HepG2 (cell line): ENCODE measurements at regions not wholly inside any gene's neighbourhood (a gene's known extent, or its start where the extent isn't known, plus 50 kb on each side); places are given as distances from the start of the nearest gene placed in this dataset.

ENCODE experiments used
- CTCF ChIP-seq: sonication (generic); formaldehyde crosslinking; IDR thresholded peaks from 2 replicates; pipeline ENCODE4 v1.5.0; 2020; ENCODE audit warnings: mild to moderate bottlenecking, missing genetic modification reagents, moderate library complexity
- DPF2 ChIP-seq: sonication (generic); formaldehyde crosslinking; IDR thresholded peaks from 2 replicates; pipeline ENCODE4 v1.4.0; 2020; ENCODE audit warnings: mild to moderate bottlenecking, low read depth, missing genetic modification reagents, borderline replicate concordance
- NFKB2 ChIP-seq: sonication (generic); formaldehyde crosslinking; IDR thresholded peaks from 2 replicates; pipeline ENCODE4 v1.4.0; 2020; ENCODE audit warnings: missing genetic modification reagents, borderline replicate concordance
- REL ChIP-seq: sonication (generic); formaldehyde crosslinking; conservative IDR thresholded peaks from 2 replicates; pipeline ENCODE4 v1.8.0; 2022; ENCODE audit warnings: mild to moderate bottlenecking, missing genetic modification reagents, moderate library complexity
- TCF12 ChIP-seq, 2 experiments: fragments of 450-650 bp in 1 of 2; sonication (generic) in 1 of 2; formaldehyde crosslinking in 1 of 2; IDR thresholded peaks; 2 replicates each; pipeline versions ENCODE4 v1.6.1 to v1.8.0; 2017 to 2022; ENCODE audit warnings: antibody characterized with exemption in 1 of 2, mild to moderate bottlenecking in 1 of 2, missing genetic modification reagents in 1 of 2, moderate library complexity in 1 of 2
- ZBTB39 ChIP-seq: sonication (generic); formaldehyde crosslinking; IDR thresholded peaks from 2 replicates; pipeline ENCODE4 v1.5.0; 2020; ENCODE audit warnings: missing genetic modification reagents
- ZNF251 ChIP-seq: sonication (generic); formaldehyde crosslinking; IDR thresholded peaks from 2 replicates; pipeline ENCODE4 v1.9.0; 2021; ENCODE audit warnings: mild to moderate bottlenecking, missing genetic modification reagents
- ZNF550 ChIP-seq: sonication (generic); formaldehyde crosslinking; IDR thresholded peaks from 2 replicates; pipeline ENCODE4 v1.4.0; 2020; ENCODE audit warnings: mild to moderate bottlenecking, missing genetic modification reagents, borderline replicate concordance
- ZSCAN29 ChIP-seq: sonication (generic); formaldehyde crosslinking; conservative IDR thresholded peaks from 2 replicates; pipeline ENCODE4 v1.4.0; 2020; ENCODE audit warnings: mild to moderate bottlenecking, missing genetic modification reagents

GRCh38 chr1:4086921-4087320, 186.8 kb upstream of the C1orf174 start:
- TF ChIP-seq NFKB2 (CRISPR knock-in tag) (no peak), REL (CRISPR knock-in tag) (no peak), CTCF (CRISPR knock-in tag) (no peak), DPF2 (CRISPR knock-in tag) (no peak), ZBTB39 (no peak), ZSCAN29 (CRISPR knock-in tag) (no peak), ZNF550 (CRISPR knock-in tag) (no peak), ZNF251 (CRISPR knock-in tag) (no peak), TCF12 (IDR thresholded peaks at IDR 0.05) (no peak), TCF12 (CRISPR knock-in tag; IDR thresholded peaks at IDR 0.05) (no peak)
